Neuronal stem cell (in vitro differentiated cells): ENCODE measurements at regions not wholly inside any gene's neighbourhood (a gene's known extent, or its start where the extent isn't known, plus 50 kb on each side); places are given as distances from the start of the nearest gene placed in this dataset.

ENCODE experiments used
- DNase-seq: peaks from one replicate; pipeline ENCODE4 v3.0.0-alpha.2; 2013; ENCODE audit warnings: low spot score
- H2AFZ ChIP-seq: one replicate; pipeline ENCODE4 v1.6.1; 2013; ENCODE audit warnings: mild to moderate bottlenecking, low read length, inconsistent platforms
- H2AK5ac ChIP-seq: 2 replicates; pipeline ENCODE4 v1.6.1; 2013; ENCODE audit warnings: low read depth, mild to moderate bottlenecking, inconsistent platforms, low read length, moderate library complexity, mixed read lengths
- H2BK120ac ChIP-seq: 2 replicates; pipeline ENCODE4 v1.6.1; 2013; ENCODE audit warnings: low read depth, mild to moderate bottlenecking, inconsistent platforms, low read length, moderate library complexity, mixed read lengths
- H2BK12ac ChIP-seq: one replicate; pipeline ENCODE4 v1.6.1; 2013; ENCODE audit warnings: low read length, inconsistent platforms
- H2BK15ac ChIP-seq: 2 replicates; pipeline ENCODE4 v1.6.1; 2013; ENCODE audit warnings: mild to moderate bottlenecking, low read length, inconsistent platforms, mixed read lengths
- H2BK5ac ChIP-seq: one replicate; pipeline ENCODE4 v1.6.1; 2013; ENCODE audit warnings: inconsistent platforms, mild to moderate bottlenecking, low read length, moderate library complexity
- H3K14ac ChIP-seq: one replicate; pipeline ENCODE4 v1.6.1; 2013; ENCODE audit warnings: low read length, inconsistent platforms
- H3K18ac ChIP-seq: 2 replicates; pipeline ENCODE4 v1.6.1; 2013; ENCODE audit warnings: low read length, inconsistent platforms
- H3K23ac ChIP-seq: 2 replicates; pipeline ENCODE4 v1.6.1; 2013; ENCODE audit warnings: low read depth, mild to moderate bottlenecking, mixed read lengths, low read length, inconsistent platforms; ENCODE audit not compliant: poor library complexity
- H3K27ac ChIP-seq: replicated peaks from 3 replicates; pipeline ENCODE4 v1.5.1; 2013; ENCODE audit warnings: low read length, inconsistent platforms
- H3K27me3 ChIP-seq, 3 experiments: 2 replicates each; pipeline ENCODE4 v1.6.1; 2013; ENCODE audit warnings: low read length in 3 of 3, mild to moderate bottlenecking in 2 of 3, inconsistent platforms in 1 of 3, low read depth in 1 of 3, mixed read lengths in 1 of 3, moderate library complexity in 1 of 3; ENCODE audit not compliant: control insufficient read depth in 3 of 3, insufficient read depth in 3 of 3
- H3K36me3 ChIP-seq, 2 donors: replicated peaks in 1 of 2; 2 replicates each; pipeline ENCODE4 v1.6.1; 2013; ENCODE audit warnings: low read length in 2 of 2; ENCODE audit not compliant: control insufficient read depth in 2 of 2, insufficient read depth in 2 of 2
- H3K4ac ChIP-seq: 2 replicates; pipeline ENCODE4 v1.6.1; 2013; ENCODE audit warnings: inconsistent platforms, mild to moderate bottlenecking, low read length, moderate library complexity
- H3K4me1 ChIP-seq, 2 donors: 1 replicate in 1 of 2; 2 replicates in 1 of 2; pipeline ENCODE4 v1.6.1; 2013; ENCODE audit warnings: low read length in 2 of 2, low read depth in 1 of 2; ENCODE audit not compliant: control insufficient read depth in 2 of 2, insufficient read depth in 1 of 2
- H3K4me2 ChIP-seq: one replicate; pipeline ENCODE4 v1.6.1; 2013; ENCODE audit warnings: mild to moderate bottlenecking, low read length, inconsistent platforms; ENCODE audit not compliant: insufficient read depth, poor library complexity, severe bottlenecking
- H3K4me3 ChIP-seq, 2 donors: 2 replicates each; pipeline ENCODE4 v1.5.1; 2013; ENCODE audit warnings: low read length in 2 of 2, mild to moderate bottlenecking in 2 of 2, inconsistent platforms in 1 of 2, moderate library complexity in 1 of 2
- H3K79me1 ChIP-seq: one replicate; pipeline ENCODE4 v1.6.1; 2013; ENCODE audit warnings: low read depth, mild to moderate bottlenecking, inconsistent platforms, low read length, moderate library complexity
- H3K9ac ChIP-seq: one replicate; pipeline ENCODE4 v1.6.1; 2013; ENCODE audit warnings: mild to moderate bottlenecking, low read depth, low read length, inconsistent platforms; ENCODE audit not compliant: poor library complexity
- H3K9me3 ChIP-seq, 2 donors: replicated peaks in 1 of 2; 2 replicates each; pipeline versions ENCODE3 to v1.6.1; 2013; ENCODE audit warnings: low read length in 2 of 2, mild to moderate bottlenecking in 2 of 2, inconsistent platforms in 1 of 2, low read depth in 1 of 2, mixed read lengths in 1 of 2, moderate library complexity in 1 of 2; ENCODE audit not compliant: control insufficient read depth in 2 of 2, insufficient read depth in 1 of 2
- H4K8ac ChIP-seq: one replicate; pipeline ENCODE4 v1.6.1; 2013; ENCODE audit warnings: low read depth, mild to moderate bottlenecking, inconsistent platforms, low read length, moderate library complexity
- H4K91ac ChIP-seq: one replicate; pipeline ENCODE4 v1.6.1; 2013; ENCODE audit warnings: low read length, low read depth, mild to moderate bottlenecking, inconsistent platforms; ENCODE audit not compliant: poor library complexity
- WGBS, 2 donors: extraction: QIAGEN DNeasy Blood & Tissue Kit; methylation state at CpG; one replicate each; pipeline ENCODE4 v1.1.7; 2013; ENCODE audit warnings: missing lambda C conversion rate in 2 of 2, mixed read lengths in 1 of 2; ENCODE audit not compliant: insufficient read length in 2 of 2, insufficient replicate concordance in 1 of 2; ENCODE audit errors: extremely low coverage in 2 of 2; 5-methylcytosine and 5-hydroxymethylcytosine counted together

DNA sequence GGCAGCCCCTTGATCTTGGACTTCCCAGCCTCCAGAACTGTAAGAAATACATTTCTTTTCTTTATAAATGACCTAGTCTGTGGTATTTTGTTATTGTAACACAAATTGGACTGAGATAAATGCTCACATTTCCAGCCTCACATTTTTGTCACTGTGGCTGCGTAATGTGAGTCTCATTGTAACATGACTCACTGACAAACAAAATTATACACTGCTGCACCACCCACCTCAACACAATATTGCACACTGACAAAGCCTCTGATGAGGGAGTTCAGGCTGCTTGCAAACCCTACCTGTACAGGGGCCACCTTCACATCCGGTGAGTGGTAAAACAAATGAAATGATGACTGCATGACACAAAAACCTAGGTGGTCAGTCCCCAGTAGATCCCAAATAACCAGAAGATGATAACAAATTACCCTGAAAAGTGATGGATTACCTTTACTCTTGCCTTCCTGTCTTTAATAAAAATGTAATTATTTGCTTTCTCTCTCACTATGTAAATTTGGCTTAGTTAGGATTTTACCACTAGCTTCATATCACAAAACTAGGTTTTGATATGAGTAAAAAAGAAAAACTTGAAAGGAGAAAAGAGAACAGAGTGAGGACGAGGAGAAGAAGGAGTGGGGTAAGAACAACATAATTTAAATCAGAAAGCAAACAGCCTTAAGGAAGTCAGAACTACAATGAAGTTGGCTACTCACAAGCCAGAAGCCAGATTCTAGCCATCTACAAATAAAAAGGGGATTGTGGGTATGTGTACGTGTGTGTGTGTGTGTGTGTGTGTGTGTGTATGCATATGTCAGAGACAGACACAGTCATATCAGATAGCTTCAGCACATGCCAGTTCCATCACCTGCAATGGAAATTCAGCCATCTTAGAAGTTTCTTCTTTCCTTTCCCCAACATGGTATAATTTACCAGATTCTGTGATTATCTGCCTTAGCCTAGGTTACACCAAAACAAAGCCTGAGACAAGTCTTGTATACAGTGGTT is 53.4 kb upstream of the SESN3 start:
- Histone ChIP-seq H3K36me3 (no peaks in the 10 kb centered on the region), H2BK15ac (peak overlapping the region; percentile 24), H3K9ac (no peak overlapping the region), H2AFZ (no peak overlapping the region), H3K27ac (no peak overlapping the region), H4K91ac (no peak overlapping the region), H2BK5ac (no peak overlapping the region), H2BK12ac (no peak overlapping the region), H2AK5ac (no peak overlapping the region), H3K4ac (no peak overlapping the region), H4K8ac (no peak overlapping the region), H3K23ac (no peak overlapping the region), H3K9me3 (no peaks in the 10 kb centered on the region), H3K27me3 (peaks cover 0 to 1% (median 0%) of the 10 kb centered on the region in 3 experiments), H3K4me3 (no peak overlapping the region), H3K18ac (no peak overlapping the region), H3K14ac (no peak overlapping the region), H2BK120ac (no peak overlapping the region), H3K4me1 (peaks cover 2 to 5% of the 10 kb centered on the region in 2 donors), H3K79me1 (no peaks in the 10 kb centered on the region), H3K4me2 (no peak overlapping the region)
- no CpG with 5 or more reads among the region's 4 CpGs for whole genome bisulfite sequencing, 2 donors
- DNase-seq, result no peak

DNA sequence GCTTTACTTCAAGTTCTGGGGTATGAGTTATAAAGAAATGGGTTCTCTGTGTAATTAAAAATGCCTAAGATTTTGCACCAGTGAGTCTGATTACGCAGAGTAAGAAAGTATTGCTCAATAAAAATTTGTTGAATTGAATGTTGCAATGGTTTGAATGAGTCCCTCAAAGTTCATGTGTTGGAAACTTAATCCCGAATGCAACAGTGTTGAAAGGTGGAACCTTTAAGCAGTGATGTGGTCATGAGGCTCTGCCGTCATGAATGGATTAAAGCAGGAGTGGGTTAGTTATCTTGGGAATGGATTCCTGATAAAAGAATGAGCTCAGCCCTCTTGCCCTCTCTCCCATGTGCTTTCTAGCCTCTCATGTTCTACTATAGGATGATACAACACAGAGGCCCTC is 52.6 kb upstream of the SESN3 start:
- H2AK5ac ChIP-seq, result no peak overlapping the region
- no CpG with 5 or more reads among the region's 3 CpGs for WGBS, 2 donors

GRCh38 chr11:95283146-95283545 is 52.1 kb upstream of the SESN3 start:
- Histone ChIP-seq H2AK5ac (no peak overlapping the region), H4K8ac (no peak overlapping the region), H2AFZ (no peak overlapping the region), H2BK12ac (no peak overlapping the region), H3K4ac (no peak overlapping the region), H3K27me3 (no peaks in the 10 kb centered on the region), H3K23ac (no peak overlapping the region), H4K91ac (no peak overlapping the region), H3K4me1 (peaks cover 2 to 5% of the 10 kb centered on the region in 2 donors), H2BK5ac (no peak overlapping the region), H3K18ac (no peak overlapping the region), H2BK15ac (no peak overlapping the region), H3K79me1 (no peaks in the 10 kb centered on the region), H2BK120ac (no peak overlapping the region), H3K14ac (no peak overlapping the region), H3K9ac (no peak overlapping the region), H3K36me3 (no peaks in the 10 kb centered on the region), H3K4me3 (no peak overlapping the region), H3K9me3 (no peaks in the 10 kb centered on the region), H3K4me2 (no peak overlapping the region), H3K27ac (no peak overlapping the region)
- DNase-seq, result no peak
- WGBS, 2 donors, result no CpG with 5 or more reads among the region's 3 CpGs

More for the DNA sequence above, 52.6 kb upstream of the SESN3 start:
- H2AFZ ChIP-seq, result no peak overlapping the region
- no peak overlapping the region for H3K27ac ChIP-seq
- H3K27me3 ChIP-seq, result no peaks in the 10 kb centered on the region
- H3K4me3 ChIP-seq, result no peak overlapping the region
- no peak overlapping the region for H2BK120ac ChIP-seq
- no peak overlapping the region for H2BK15ac ChIP-seq
- no peak overlapping the region for H3K23ac ChIP-seq
- H3K9me3 ChIP-seq, result no peaks in the 10 kb centered on the region
- H3K79me1 ChIP-seq, result no peaks in the 10 kb centered on the region
- no peak overlapping the region for H3K14ac ChIP-seq
- no peak for DNase-seq
- no peak overlapping the region for H4K91ac ChIP-seq
- H3K4ac ChIP-seq, result no peak overlapping the region
- H3K4me1 ChIP-seq, result peaks cover 2 to 5% of the 10 kb centered on the region in 2 donors
- no peak overlapping the region for H3K4me2 ChIP-seq
- no peak overlapping the region for H2BK12ac ChIP-seq
- no peaks in the 10 kb centered on the region for H3K36me3 ChIP-seq
- H3K9ac ChIP-seq, result no peak overlapping the region
- H4K8ac ChIP-seq, result no peak overlapping the region
- no peak overlapping the region for H2BK5ac ChIP-seq
- no peak overlapping the region for H3K18ac ChIP-seq

GRCh38 chr11:95282291-95282751 is 51.3 kb upstream of the SESN3 start:
- no peak overlapping the region for H3K4ac ChIP-seq
- H3K36me3 ChIP-seq, result no peaks in the 10 kb centered on the region
- no peak overlapping the region for H3K4me2 ChIP-seq
- H2AK5ac ChIP-seq, result no peak overlapping the region
- no peak overlapping the region for H3K27ac ChIP-seq
- WGBS, 2 donors, result no CpG with 5 or more reads among the region's 6 CpGs
- no peak overlapping the region for H4K8ac ChIP-seq
- no peaks in the 10 kb centered on the region for H3K79me1 ChIP-seq
- peaks cover 2 to 5% of the 10 kb centered on the region in 2 donors for H3K4me1 ChIP-seq
- no peak for DNase-seq
- H2BK12ac ChIP-seq, result no peak overlapping the region
- peak overlapping the region; percentile 26 for H2AFZ ChIP-seq
- no peak overlapping the region for H3K14ac ChIP-seq
- H2BK15ac ChIP-seq, result no peak overlapping the region
- H3K9ac ChIP-seq, result no peak overlapping the region
- no peak overlapping the region for H4K91ac ChIP-seq
- H3K18ac ChIP-seq, result no peak overlapping the region
- H2BK120ac ChIP-seq, result no peak overlapping the region
- no peak overlapping the region for H3K4me3 ChIP-seq
- H2BK5ac ChIP-seq, result no peak overlapping the region
- H3K9me3 ChIP-seq, result no peaks in the 10 kb centered on the region
- H3K23ac ChIP-seq, result no peak overlapping the region
- no peaks in the 10 kb centered on the region for H3K27me3 ChIP-seq
